GM23338 (cell line): ENCODE measurements at regions not wholly inside any gene's neighbourhood (a gene's known extent, or its start where the extent isn't known, plus 50 kb on each side); places are given as distances from the start of the nearest gene placed in this dataset.

Source experiments
- ATAC-seq: fragments of 200-7000 bp; cut with Tn5 transposase; 3 replicates; pipeline ENCODE4 v1.9.1; 2020
- DNase-seq: peaks from one replicate; pipeline ENCODE4 v3.0.0-alpha.2; 2015; ENCODE audit warnings: low spot score
- H2AFZ ChIP-seq: fragments of 200-600 bp; sonication (generic); 2 replicates; pipeline ENCODE4 v1.8.0; 2016; ENCODE audit warnings: antibody characterized with exemption, mild to moderate bottlenecking, moderate library complexity
- H3F3A ChIP-seq: fragments of 200-600 bp; sonication (generic); replicated peaks from 2 replicates; pipeline ENCODE4 v1.8.0; 2017; ENCODE audit warnings: antibody characterized with exemption, mixed run types, low read depth
- H3K27ac ChIP-seq: fragments of 200-600 bp; sonication (generic); 2 replicates; pipeline ENCODE4 v1.6.1; 2016; ENCODE audit warnings: low read depth
- H3K27me3 ChIP-seq: fragments of 200-600 bp; sonication (generic); 2 replicates; pipeline ENCODE4 v1.8.0; 2016; ENCODE audit warnings: mild to moderate bottlenecking, mixed run types, moderate library complexity; ENCODE audit not compliant: insufficient read depth
- H3K36me3 ChIP-seq: fragments of 200-600 bp; sonication (generic); 2 replicates; pipeline ENCODE4 v1.8.0; 2016; ENCODE audit warnings: mild to moderate bottlenecking; ENCODE audit not compliant: insufficient read depth
- H3K4me1 ChIP-seq: fragments of 200-600 bp; sonication (generic); 2 replicates; pipeline ENCODE4 v1.8.0; 2016; ENCODE audit warnings: mild to moderate bottlenecking, moderate library complexity; ENCODE audit not compliant: insufficient read depth
- H3K4me2 ChIP-seq: fragments of 200-600 bp; sonication (generic); 2 replicates; pipeline ENCODE4 v1.7.1; 2017; ENCODE audit warnings: mixed run types
- H3K4me3 ChIP-seq: fragments of 200-600 bp; sonication (generic); 2 replicates; pipeline ENCODE4 v1.6.1; 2016; ENCODE audit warnings: mixed run types
- H3K79me2 ChIP-seq: fragments of 200-600 bp; sonication (generic); replicated peaks from 2 replicates; pipeline ENCODE4 v1.8.0; 2017; ENCODE audit warnings: mild to moderate bottlenecking; ENCODE audit not compliant: insufficient read depth
- H3K9me2 ChIP-seq: fragments of 200-600 bp; sonication (generic); 2 replicates; pipeline ENCODE4 v1.8.0; 2017; ENCODE audit not compliant: insufficient read depth
- H4K20me1 ChIP-seq: fragments of 200-600 bp; sonication (generic); replicated peaks from 2 replicates; pipeline ENCODE4 v1.8.0; 2017; ENCODE audit warnings: mild to moderate bottlenecking; ENCODE audit not compliant: insufficient read depth
- H3K27ac Mint-ChIP-seq: 2 replicates; pipeline ENCODE4 v1.8.0; 2020; ENCODE audit warnings: inconsistent platforms, mild to moderate bottlenecking, moderate library complexity, mixed read lengths
- H3K27me3 Mint-ChIP-seq: 3 replicates; pipeline ENCODE4 v1.8.0; 2022; ENCODE audit warnings: low read depth, mild to moderate bottlenecking, moderate library complexity, mixed read lengths, inconsistent platforms; ENCODE audit not compliant: insufficient read depth, poor library complexity
- H3K36me3 Mint-ChIP-seq: 3 replicates; pipeline ENCODE4 v1.8.0; 2021; ENCODE audit warnings: low read depth, mild to moderate bottlenecking, inconsistent platforms, moderate library complexity, mixed read lengths
- H3K4me1 Mint-ChIP-seq: 3 replicates; pipeline ENCODE4 v1.8.0; 2020; ENCODE audit warnings: mild to moderate bottlenecking, inconsistent platforms, mixed read lengths
- H3K4me3 Mint-ChIP-seq: 3 replicates; pipeline ENCODE4 v1.8.0; 2021; ENCODE audit warnings: moderate library complexity, mild to moderate bottlenecking, inconsistent platforms, mixed read lengths
- H3K9me3 Mint-ChIP-seq: 3 replicates; pipeline ENCODE4 v1.8.0; 2020; ENCODE audit warnings: moderate library complexity, mild to moderate bottlenecking, inconsistent platforms, mixed read lengths
- CREB1 ChIP-seq: fragments of 250-450 bp; sonication (Bioruptor Pico); IDR thresholded peaks from 2 replicates; pipeline ENCODE4 v1.5.0; 2020; ENCODE audit warnings: low read depth, mild to moderate bottlenecking, moderate library complexity
- EZH2 ChIP-seq: fragments of 200-600 bp; sonication (generic); IDR thresholded peaks from one replicate; pipeline ENCODE4 v1.8.0; 2017; ENCODE audit warnings: antibody characterized with exemption, mild to moderate bottlenecking, low read depth; ENCODE audit not compliant: unreplicated experiment
- EZH2phosphoT487 ChIP-seq: fragments of 200-600 bp; sonication (generic); IDR thresholded peaks from one replicate; pipeline ENCODE4 v1.8.1; 2018; ENCODE audit warnings: antibody characterized with exemption; ENCODE audit not compliant: unreplicated experiment
- JUNB ChIP-seq: IDR thresholded peaks from one replicate; pipeline ENCODE4 v1.6.1; 2016; ENCODE audit warnings: antibody characterized with exemption; ENCODE audit not compliant: unreplicated experiment
- NANOG ChIP-seq: IDR thresholded peaks from 2 replicates; pipeline ENCODE4 v1.6.1; 2016; ENCODE audit warnings: antibody characterized with exemption, borderline replicate concordance
- POLR2AphosphoS5 ChIP-seq: IDR thresholded peaks from 2 replicates; pipeline ENCODE4 v1.6.1; 2016; ENCODE audit warnings: antibody characterized with exemption, low read depth
- STAT1 ChIP-seq: IDR thresholded peaks from one replicate; pipeline ENCODE4 v1.6.1; 2016; ENCODE audit warnings: antibody characterized with exemption; ENCODE audit not compliant: unreplicated experiment
- ZNF114 ChIP-seq: fragments of 250-450 bp; sonication (Bioruptor Pico); IDR thresholded peaks from 2 replicates; pipeline ENCODE4 v1.5.0; 2020; ENCODE audit warnings: mild to moderate bottlenecking, moderate library complexity
- ZNF331 ChIP-seq: fragments of 250-450 bp; sonication (Bioruptor Pico); IDR thresholded peaks from 2 replicates; pipeline ENCODE4 v1.5.0; 2020; ENCODE audit warnings: low read depth, mild to moderate bottlenecking, moderate library complexity
- TF ChIP-seq, protein P1 (sequence below), 2 experiments: fragments of 200-600 bp in 1 of 2; sonication (generic) in 1 of 2; conservative IDR thresholded peaks; 2 replicates each; pipeline versions ENCODE4 v1.5.1 to v1.6.1; 2016 to 2017; ENCODE audit warnings: antibody characterized with exemption in 2 of 2, low read depth in 2 of 2, mild to moderate bottlenecking in 2 of 2, moderate library complexity in 1 of 2
- TF ChIP-seq, protein P2 (sequence below): fragments of 250-450 bp; sonication (Bioruptor Pico); IDR thresholded peaks from 2 replicates; pipeline ENCODE4 v1.5.0; 2020; ENCODE audit warnings: mild to moderate bottlenecking, moderate library complexity
- TF ChIP-seq, protein P3 (sequence below): IDR thresholded peaks from one replicate; pipeline ENCODE4 v1.6.1; 2018; ENCODE audit warnings: antibody characterized with exemption; ENCODE audit not compliant: unreplicated experiment
- TF ChIP-seq, protein P4 (sequence below): IDR thresholded peaks from 2 replicates; pipeline ENCODE4 v1.6.1; 2016; ENCODE audit warnings: antibody characterized with exemption

DNA sequence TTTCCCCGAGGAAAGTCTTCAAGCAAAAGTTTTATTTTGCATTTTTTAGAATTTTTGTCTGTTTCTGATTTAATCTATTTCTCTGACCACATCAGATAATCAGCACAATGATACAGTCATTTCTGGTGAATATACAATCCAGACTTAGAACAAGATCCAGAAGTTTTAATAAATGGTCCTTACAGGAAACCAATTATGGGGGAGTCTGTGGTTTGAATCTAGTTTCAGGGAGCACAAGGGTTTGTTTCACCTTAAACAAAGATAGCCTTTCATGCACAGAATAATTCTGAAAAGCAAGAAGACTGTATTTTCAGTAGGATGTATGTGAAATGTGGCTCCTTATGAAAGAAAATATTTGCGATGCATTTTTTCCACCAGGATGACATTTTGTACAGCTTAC lies 158.5 kb upstream of the ARSJ start:
- Mint-ChIP-seq H3K4me1 (peaks cover 7% of the 10 kb centered on the region), H3K9me3 (no peaks in the 10 kb centered on the region), H3K27ac (no peak overlapping the region), H3K27me3 (peaks cover 2% of the 10 kb centered on the region), H3K36me3 (peaks cover under 1% of the 10 kb centered on the region; the same call in 1 of the 3 replicates), H3K4me3 (no peak overlapping the region)
- no peaks in the 10 kb centered on the region for H3K79me2 ChIP-seq
- DNase-seq: no peak
- H3K9me2 ChIP-seq: no peaks in the 10 kb centered on the region
- no peak for ATAC-seq
- H3K4me2 ChIP-seq: no peak overlapping the region
- no peaks in the 10 kb centered on the region for H3F3A ChIP-seq
- H3K27me3 ChIP-seq: no peaks in the 10 kb centered on the region
- H2AFZ ChIP-seq: no peak overlapping the region
- H3K27ac ChIP-seq: no peak overlapping the region
- TF ChIP-seq, protein P1, sequence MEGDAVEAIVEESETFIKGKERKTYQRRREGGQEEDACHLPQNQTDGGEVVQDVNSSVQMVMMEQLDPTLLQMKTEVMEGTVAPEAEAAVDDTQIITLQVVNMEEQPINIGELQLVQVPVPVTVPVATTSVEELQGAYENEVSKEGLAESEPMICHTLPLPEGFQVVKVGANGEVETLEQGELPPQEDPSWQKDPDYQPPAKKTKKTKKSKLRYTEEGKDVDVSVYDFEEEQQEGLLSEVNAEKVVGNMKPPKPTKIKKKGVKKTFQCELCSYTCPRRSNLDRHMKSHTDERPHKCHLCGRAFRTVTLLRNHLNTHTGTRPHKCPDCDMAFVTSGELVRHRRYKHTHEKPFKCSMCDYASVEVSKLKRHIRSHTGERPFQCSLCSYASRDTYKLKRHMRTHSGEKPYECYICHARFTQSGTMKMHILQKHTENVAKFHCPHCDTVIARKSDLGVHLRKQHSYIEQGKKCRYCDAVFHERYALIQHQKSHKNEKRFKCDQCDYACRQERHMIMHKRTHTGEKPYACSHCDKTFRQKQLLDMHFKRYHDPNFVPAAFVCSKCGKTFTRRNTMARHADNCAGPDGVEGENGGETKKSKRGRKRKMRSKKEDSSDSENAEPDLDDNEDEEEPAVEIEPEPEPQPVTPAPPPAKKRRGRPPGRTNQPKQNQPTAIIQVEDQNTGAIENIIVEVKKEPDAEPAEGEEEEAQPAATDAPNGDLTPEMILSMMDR (conservative IDR thresholded peaks at IDR 0.05; ENCODE audit: low read depth in 2 of 2): no peak
- no peak for TF ChIP-seq JUNB
- TF ChIP-seq CREB1: no peak
- TF ChIP-seq EZH2: no peak
- no peak for TF ChIP-seq ZNF114 (CRISPR knock-in tag)
- TF ChIP-seq STAT1: no peak
- TF ChIP-seq ZNF331 (CRISPR knock-in tag): no peak
- TF ChIP-seq, protein P2, sequence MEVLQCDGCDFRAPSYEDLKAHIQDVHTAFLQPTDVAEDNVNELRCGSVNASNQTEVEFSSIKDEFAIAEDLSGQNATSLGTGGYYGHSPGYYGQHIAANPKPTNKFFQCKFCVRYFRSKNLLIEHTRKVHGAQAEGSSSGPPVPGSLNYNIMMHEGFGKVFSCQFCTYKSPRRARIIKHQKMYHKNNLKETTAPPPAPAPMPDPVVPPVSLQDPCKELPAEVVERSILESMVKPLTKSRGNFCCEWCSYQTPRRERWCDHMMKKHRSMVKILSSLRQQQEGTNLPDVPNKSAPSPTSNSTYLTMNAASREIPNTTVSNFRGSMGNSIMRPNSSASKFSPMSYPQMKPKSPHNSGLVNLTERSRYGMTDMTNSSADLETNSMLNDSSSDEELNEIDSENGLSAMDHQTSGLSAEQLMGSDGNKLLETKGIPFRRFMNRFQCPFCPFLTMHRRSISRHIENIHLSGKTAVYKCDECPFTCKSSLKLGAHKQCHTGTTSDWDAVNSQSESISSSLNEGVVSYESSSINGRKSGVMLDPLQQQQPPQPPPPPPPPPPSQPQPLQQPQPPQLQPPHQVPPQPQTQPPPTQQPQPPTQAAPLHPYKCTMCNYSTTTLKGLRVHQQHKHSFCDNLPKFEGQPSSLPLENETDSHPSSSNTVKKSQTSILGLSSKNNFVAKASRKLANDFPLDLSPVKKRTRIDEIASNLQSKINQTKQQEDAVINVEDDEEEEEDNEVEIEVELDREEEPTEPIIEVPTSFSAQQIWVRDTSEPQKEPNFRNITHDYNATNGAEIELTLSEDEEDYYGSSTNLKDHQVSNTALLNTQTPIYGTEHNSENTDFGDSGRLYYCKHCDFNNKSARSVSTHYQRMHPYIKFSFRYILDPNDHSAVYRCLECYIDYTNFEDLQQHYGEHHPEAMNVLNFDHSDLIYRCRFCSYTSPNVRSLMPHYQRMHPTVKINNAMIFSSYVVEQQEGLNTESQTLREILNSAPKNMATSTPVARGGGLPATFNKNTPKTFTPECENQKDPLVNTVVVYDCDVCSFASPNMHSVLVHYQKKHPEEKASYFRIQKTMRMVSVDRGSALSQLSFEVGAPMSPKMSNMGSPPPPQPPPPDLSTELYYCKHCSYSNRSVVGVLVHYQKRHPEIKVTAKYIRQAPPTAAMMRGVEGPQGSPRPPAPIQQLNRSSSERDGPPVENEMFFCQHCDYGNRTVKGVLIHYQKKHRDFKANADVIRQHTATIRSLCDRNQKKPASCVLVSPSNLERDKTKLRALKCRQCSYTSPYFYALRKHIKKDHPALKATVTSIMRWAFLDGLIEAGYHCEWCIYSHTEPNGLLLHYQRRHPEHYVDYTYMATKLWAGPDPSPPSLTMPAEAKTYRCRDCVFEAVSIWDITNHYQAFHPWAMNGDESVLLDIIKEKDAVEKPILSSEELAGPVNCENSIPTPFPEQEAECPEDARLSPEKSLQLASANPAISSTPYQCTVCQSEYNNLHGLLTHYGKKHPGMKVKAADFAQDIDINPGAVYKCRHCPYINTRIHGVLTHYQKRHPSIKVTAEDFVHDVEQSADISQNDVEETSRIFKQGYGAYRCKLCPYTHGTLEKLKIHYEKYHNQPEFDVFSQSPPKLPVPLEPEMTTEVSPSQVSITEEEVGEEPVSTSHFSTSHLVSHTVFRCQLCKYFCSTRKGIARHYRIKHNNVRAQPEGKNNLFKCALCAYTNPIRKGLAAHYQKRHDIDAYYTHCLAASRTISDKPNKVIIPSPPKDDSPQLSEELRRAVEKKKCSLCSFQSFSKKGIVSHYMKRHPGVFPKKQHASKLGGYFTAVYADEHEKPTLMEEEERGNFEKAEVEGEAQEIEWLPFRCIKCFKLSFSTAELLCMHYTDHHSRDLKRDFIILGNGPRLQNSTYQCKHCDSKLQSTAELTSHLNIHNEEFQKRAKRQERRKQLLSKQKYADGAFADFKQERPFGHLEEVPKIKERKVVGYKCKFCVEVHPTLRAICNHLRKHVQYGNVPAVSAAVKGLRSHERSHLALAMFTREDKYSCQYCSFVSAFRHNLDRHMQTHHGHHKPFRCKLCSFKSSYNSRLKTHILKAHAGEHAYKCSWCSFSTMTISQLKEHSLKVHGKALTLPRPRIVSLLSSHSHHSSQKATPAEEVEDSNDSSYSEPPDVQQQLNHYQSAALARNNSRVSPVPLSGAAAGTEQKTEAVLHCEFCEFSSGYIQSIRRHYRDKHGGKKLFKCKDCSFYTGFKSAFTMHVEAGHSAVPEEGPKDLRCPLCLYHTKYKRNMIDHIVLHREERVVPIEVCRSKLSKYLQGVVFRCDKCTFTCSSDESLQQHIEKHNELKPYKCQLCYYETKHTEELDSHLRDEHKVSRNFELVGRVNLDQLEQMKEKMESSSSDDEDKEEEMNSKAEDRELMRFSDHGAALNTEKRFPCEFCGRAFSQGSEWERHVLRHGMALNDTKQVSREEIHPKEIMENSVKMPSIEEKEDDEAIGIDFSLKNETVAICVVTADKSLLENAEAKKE: no peak
- TF ChIP-seq, protein P3, sequence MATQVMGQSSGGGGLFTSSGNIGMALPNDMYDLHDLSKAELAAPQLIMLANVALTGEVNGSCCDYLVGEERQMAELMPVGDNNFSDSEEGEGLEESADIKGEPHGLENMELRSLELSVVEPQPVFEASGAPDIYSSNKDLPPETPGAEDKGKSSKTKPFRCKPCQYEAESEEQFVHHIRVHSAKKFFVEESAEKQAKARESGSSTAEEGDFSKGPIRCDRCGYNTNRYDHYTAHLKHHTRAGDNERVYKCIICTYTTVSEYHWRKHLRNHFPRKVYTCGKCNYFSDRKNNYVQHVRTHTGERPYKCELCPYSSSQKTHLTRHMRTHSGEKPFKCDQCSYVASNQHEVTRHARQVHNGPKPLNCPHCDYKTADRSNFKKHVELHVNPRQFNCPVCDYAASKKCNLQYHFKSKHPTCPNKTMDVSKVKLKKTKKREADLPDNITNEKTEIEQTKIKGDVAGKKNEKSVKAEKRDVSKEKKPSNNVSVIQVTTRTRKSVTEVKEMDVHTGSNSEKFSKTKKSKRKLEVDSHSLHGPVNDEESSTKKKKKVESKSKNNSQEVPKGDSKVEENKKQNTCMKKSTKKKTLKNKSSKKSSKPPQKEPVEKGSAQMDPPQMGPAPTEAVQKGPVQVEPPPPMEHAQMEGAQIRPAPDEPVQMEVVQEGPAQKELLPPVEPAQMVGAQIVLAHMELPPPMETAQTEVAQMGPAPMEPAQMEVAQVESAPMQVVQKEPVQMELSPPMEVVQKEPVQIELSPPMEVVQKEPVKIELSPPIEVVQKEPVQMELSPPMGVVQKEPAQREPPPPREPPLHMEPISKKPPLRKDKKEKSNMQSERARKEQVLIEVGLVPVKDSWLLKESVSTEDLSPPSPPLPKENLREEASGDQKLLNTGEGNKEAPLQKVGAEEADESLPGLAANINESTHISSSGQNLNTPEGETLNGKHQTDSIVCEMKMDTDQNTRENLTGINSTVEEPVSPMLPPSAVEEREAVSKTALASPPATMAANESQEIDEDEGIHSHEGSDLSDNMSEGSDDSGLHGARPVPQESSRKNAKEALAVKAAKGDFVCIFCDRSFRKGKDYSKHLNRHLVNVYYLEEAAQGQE: no peak
- no peak for TF ChIP-seq NANOG
- no peak for TF ChIP-seq POLR2AphosphoS5
- TF ChIP-seq, protein P4, sequence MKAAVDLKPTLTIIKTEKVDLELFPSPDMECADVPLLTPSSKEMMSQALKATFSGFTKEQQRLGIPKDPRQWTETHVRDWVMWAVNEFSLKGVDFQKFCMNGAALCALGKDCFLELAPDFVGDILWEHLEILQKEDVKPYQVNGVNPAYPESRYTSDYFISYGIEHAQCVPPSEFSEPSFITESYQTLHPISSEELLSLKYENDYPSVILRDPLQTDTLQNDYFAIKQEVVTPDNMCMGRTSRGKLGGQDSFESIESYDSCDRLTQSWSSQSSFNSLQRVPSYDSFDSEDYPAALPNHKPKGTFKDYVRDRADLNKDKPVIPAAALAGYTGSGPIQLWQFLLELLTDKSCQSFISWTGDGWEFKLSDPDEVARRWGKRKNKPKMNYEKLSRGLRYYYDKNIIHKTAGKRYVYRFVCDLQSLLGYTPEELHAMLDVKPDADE: no peak
- TF ChIP-seq EZH2phosphoT487: no peak
- H3K36me3 ChIP-seq: no peaks in the 10 kb centered on the region
- H3K4me1 ChIP-seq: peaks cover 9% of the 10 kb centered on the region
- no peaks in the 10 kb centered on the region for H4K20me1 ChIP-seq
- H3K4me3 ChIP-seq: no peak overlapping the region
